NCI-H446 treated with DMSO at 0.1 percent for 48 hours (cell line): ENCODE measurements at regions not wholly inside any gene's neighbourhood (a gene's known extent, or its start where the extent isn't known, plus 50 kb on each side); places are given as distances from the start of the nearest gene placed in this dataset.
"Not testable (repeated sequence)": the region's sequence is repeated elsewhere in the genome, so short reads cannot be mapped to it uniquely, and the experiment has no call there.

Experiments used
- DNase-seq: peaks from one replicate; lab custom pipeline; 2025; lab: John Stamatoyannopoulos, UW

GRCh38 chr2:16750175-16750924 is 84.7 kb upstream of the CYRIA start:
- DNase-seq: no peak

DNA sequence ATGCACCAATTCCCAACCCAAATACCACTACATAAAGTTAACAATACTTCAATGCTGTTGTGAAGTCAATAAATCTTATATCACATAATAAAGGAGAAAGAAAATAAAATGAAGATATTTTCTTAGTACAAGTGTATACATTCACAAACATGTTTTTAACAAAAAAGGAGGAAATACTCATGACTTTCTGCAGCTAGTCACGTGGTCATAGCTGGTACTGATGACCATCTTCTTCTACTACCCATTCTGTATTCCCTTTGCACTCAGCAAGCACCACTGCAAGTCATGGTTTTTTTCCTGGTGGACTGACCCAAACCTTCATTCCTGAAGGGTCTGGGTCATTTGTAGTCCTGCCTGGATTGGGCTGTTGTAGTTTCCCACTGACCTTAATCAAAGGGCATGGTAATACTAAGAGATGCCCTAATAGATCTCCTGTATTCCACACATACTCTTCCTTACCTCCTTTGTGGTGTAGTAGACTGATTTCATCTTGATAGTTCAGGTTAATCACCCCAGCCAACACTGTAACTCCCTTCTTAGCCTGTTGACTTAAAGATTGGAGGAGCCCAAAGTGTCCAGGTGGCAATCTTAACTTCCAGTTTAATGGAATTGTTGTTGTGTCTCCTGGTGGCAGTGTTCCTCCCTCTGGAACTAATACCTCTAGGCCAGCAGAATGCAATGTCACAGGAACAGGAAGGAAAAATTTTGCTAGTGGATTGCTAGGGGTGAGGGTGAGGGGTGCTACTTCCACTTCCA is 83.1 kb upstream of the CYRIA start:
- DNase-seq: not testable (repeated sequence)

- no peak for DNase-seq
Observed at GRCh38 chr2:16747689-16748088, 82.1 kb upstream of the CYRIA start.

- DNase-seq: no peak
Observed at GRCh38 chr2:16747257-16747656, 81.6 kb upstream of the CYRIA start.

DNA sequence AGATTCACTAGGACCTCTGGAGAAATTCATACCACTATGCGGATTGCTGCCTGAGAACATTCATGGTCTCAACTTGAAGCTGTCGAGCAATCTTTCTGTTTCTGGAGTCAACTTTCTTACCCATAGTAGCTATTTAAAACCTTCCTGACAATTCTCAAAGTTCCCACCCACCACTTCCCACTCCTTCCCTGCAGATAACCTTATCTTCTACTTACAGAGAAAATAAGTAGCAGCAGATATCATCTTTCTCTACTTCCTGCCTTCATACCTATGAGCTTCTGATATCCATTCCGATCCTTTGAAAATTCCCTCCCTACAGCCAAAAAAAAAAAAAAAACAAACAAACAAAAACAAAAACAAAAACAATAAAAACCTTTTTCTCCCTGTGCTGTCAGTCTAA is 81.2 kb upstream of the CYRIA start:
- DNase-seq: no peak

DNA sequence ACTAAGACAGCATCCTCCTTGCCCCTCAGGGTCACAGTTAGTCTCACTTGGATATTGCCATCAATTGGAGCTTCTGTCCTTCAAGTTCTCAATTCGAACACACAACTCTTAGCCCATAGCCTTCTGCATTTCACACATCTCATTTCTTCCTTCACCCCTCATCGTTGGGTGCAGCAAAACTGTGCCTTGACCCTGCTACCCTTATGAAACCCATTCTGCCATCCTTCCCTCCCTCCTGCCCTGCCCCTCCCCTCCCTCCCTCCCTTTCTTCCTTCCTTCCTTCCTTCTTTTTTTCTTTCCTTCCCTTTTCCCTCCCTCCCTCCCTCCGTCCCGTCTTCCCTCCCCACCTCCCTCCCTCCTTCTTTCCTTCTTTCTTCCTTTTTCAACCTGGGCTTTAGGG is 80.7 kb upstream of the CYRIA start:
- DNase-seq: no peak

GRCh38 chr2:16745466-16745865 is 79.8 kb upstream of the CYRIA start:
- no peak for DNase-seq

DNA sequence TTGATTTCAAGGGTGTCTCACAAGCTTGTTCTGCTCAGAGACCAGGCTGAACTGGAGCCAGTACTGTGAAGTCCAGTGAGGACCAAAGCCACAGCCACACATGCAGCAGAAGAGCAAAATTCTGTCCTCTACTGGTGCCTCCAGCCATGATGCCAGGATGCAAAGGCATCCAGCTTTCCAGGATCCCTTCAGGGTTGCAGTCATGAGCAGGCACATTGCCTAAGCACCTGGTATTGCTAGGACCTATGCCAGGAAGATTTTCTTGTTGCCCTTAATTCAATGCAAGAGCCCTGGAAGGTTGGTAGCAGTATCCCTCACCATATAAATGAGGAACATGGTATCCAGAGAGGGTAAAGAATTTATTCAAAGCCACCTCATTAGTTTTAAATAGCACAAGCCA is 78.9 kb upstream of the CYRIA start:
- DNase-seq: no peak

- no peak for DNase-seq
Observed at GRCh38 chr2:16742026-16742425, 76.4 kb upstream of the CYRIA start.

DNA sequence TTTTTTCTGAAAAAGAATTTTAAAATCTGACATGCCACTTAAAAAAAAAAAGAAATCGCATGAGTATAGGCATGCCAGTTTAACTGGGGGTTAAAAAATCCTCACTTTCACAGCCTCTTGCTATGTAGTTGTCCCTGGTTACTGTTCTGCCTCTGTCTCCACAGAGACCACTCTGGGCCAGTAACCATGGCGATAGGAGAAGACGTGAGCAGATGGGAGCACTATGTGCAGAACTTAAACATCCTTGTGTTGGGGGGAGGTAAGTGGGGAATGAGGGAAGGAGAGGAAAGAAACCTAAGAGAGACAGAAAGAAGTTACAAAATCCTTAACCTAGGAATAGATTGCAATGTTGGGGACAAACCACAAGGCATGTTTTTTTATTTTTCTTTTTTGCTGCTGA is 75.9 kb upstream of the CYRIA start:
- no peak for DNase-seq

- DNase-seq: no peak
Observed at GRCh38 chr2:16739778-16740581, 74.3 kb upstream of the CYRIA start.

GRCh38 chr2:16738361-16739225 is 73.0 kb upstream of the CYRIA start:
- DNase-seq: no peak

DNA sequence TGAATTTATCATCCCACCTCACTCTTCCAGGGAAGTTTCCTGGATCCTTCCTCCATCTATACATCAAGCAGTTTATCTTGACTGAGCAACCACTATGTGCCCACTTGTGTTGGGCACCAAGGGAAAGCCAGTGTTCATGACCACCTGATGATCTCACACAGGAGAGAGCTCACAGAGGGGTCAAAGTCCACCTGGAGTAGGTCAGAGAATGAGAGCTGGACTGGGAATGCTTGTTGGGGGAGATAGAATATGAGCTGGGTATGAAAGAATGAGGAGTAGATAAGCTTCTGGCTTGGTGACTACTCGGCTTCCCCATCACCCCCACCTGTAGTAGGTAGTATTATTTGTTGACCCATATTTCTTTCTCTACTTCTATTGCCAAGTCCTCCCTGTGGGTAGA is 72.2 kb upstream of the CYRIA start:
- DNase-seq: no peak

DNA sequence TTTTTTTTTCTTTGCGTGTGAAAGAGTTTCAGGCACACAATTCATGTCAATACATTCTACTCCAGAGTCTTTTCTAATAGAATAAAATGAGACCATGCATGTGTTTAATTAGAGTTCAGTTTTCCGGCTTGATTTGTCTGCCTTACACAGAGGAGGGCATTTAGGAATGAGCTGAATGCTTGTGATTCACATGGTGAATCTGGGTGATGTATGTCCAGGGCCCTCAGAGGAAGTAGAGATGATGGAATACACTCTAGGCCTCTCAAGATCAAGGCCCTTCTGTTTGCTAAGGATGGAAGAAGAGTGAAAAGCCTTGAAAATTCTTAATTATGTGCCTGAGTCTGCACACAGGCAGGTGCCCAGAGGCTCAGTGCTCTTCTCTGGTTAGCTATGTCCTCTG is 71.0 kb upstream of the CYRIA start:
- no peak for DNase-seq

DNA sequence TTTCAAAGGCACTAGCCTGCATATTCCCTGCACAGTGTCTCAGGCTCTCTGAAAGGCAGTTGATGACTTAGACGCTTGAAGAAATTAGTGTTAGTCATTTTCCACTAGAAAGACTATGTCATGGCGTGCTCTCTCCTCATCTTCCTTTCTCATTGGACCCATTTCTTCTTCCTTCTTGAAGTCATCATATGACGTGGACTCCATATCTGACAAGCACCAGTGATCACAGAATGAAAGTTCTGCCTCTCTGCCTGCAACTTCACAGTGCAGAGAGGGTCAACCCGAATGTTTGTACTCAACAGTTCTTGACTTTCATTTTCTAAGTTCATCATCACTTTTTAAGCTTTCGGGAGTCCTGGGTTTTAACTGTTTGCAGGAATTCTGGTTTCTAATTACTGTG is 63.7 kb upstream of the CYRIA start:
- DNase-seq: no peak

GRCh38 chr2:16728351-16729136 is 62.9 kb upstream of the CYRIA start:
- no peak for DNase-seq

GRCh38 chr2:16727849-16728248 is 62.2 kb upstream of the CYRIA start:
- DNase-seq: not testable (repeated sequence)

- no peak for DNase-seq
Observed at GRCh38 chr2:16727256-16727655, 61.6 kb upstream of the CYRIA start.

DNA sequence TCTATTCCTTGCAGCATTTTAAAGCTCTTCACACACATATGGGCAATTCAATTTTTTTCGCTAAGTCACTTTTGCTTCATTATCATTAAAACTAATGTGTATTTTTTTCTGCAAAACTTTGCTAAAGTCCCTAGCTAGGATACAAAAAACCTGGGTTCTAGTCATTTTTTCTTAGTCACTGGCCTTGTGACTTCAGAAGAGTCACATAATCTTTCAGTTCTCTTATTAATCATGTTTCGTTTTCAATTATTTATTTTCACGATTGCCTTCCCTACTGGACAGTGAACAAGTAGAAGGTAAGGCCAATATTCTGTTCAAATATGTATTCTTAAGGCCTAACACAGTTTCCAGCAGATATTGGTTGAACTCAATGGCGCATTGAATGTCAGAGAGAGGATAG is 60.9 kb upstream of the CYRIA start:
- no peak for DNase-seq

- DNase-seq: no peak
Observed at GRCh38 chr2:16726147-16726546, 60.5 kb upstream of the CYRIA start.

DNA sequence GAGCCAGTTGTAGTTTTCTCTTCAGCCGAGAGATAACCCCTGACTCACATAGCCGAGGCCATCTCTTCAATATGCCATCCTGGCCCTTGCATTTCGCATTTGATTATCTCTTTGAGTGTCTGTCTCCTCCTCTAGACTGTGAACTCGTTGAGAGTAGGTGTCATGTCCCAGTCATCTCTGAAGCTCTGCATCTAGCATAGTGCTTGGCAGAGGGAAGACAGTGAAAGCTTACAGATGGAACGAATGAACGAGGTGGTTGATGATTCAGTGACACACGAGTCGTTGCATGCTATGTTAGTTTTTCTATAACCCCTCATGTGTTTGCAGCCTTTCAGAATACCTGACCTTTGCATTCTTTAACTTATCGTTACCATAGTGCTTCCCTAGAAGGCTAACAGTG is 59.9 kb upstream of the CYRIA start:
- DNase-seq: no peak
